Urinary bladder (tissue), 3 donors: ENCODE measurements at regions not wholly inside any gene's neighbourhood (a gene's known extent, or its start where the extent isn't known, plus 50 kb on each side); places are given as distances from the start of the nearest gene placed in this dataset.
A peak's percentile ranks its signal among the peaks of the same experiment; 100 is the strongest.

Experiments used
- DNase-seq: peaks from one replicate; pipeline ENCODE4 v3.0.0-alpha.2; 2015; ENCODE audit errors: extremely low spot score
- H3K27ac ChIP-seq: one replicate; pipeline ENCODE4 v1.5.1; 2013; ENCODE audit warnings: low read depth, mild to moderate bottlenecking, moderate library complexity
- H3K36me3 ChIP-seq: one replicate; pipeline ENCODE4 v1.6.1; 2013; ENCODE audit warnings: mild to moderate bottlenecking, moderate library complexity; ENCODE audit not compliant: insufficient read depth
- H3K4me1 ChIP-seq: one replicate; pipeline ENCODE4 v1.6.1; 2013; ENCODE audit warnings: mild to moderate bottlenecking, moderate library complexity; ENCODE audit not compliant: insufficient read depth
- H3K4me3 ChIP-seq: one replicate; pipeline ENCODE4 v1.5.1; 2013; ENCODE audit warnings: low read depth, low read length
- WGBS: extraction: QIAGEN DNeasy Blood & Tissue Kit; methylation state at CpG from one replicate; pipeline ENCODE4 v1.1.7; 2013; 5-methylcytosine and 5-hydroxymethylcytosine counted together
- donor health status: healthy with polysubstance abuse.
- donor health status: healthy.

- no peak overlapping the region for H3K27ac ChIP-seq
- no peak overlapping the region for H3K4me3 ChIP-seq
- WGBS, result 86% methylated on average over 5 of the region's 5 CpGs
- H3K36me3 ChIP-seq, result no peaks in the 10 kb centered on the region
- no peak for DNase-seq
- no peaks in the 10 kb centered on the region for H3K4me1 ChIP-seq
These were observed 108.6 kb downstream of the EMX2 start for GRCh38 chr10:117651121-117651520.

- 80% methylated on average over 3 of the region's 3 CpGs for WGBS
- no peak overlapping the region for H3K4me3 ChIP-seq
- H3K27ac ChIP-seq, result no peak overlapping the region
- H3K36me3 ChIP-seq, result no peaks in the 10 kb centered on the region
- no peak for DNase-seq
- H3K4me1 ChIP-seq, result no peaks in the 10 kb centered on the region
These were observed 110.0 kb downstream of the EMX2 start for GRCh38 chr10:117652228-117653169.

- Histone ChIP-seq H3K4me1 (no peaks in the 10 kb centered on the region), H3K36me3 (no peaks in the 10 kb centered on the region), H3K27ac (no peak overlapping the region), H3K4me3 (no peak overlapping the region)
- peak; percentile 39 for DNase-seq
These were observed 110.6 kb downstream of the EMX2 start for GRCh38 chr10:117653170-117653515.

- no peaks in the 10 kb centered on the region for H3K4me1 ChIP-seq
- H3K27ac ChIP-seq, result no peak overlapping the region
- no peak for DNase-seq
- no peak overlapping the region for H3K4me3 ChIP-seq
- no peaks in the 10 kb centered on the region for H3K36me3 ChIP-seq
These were observed 111.6 kb downstream of the EMX2 start for GRCh38 chr10:117654105-117654504.

- H3K4me1 ChIP-seq, result no peaks in the 10 kb centered on the region
- WGBS, result 81% methylated on average over 7 of the region's 7 CpGs
- no peak for DNase-seq
- no peak overlapping the region for H3K4me3 ChIP-seq
- H3K27ac ChIP-seq, result no peak overlapping the region
- no peaks in the 10 kb centered on the region for H3K36me3 ChIP-seq
These were observed 114.1 kb downstream of the EMX2 start for GRCh38 chr10:117656385-117657367.

GRCh38 chr10:117661316-117661715 is 118.8 kb downstream of the EMX2 start:
- H3K4me3 ChIP-seq, result no peak overlapping the region

GRCh38 chr10:117662126-117662525 is 119.6 kb downstream of the EMX2 start:
- Histone ChIP-seq H3K27ac (no peak overlapping the region), H3K36me3 (no peaks in the 10 kb centered on the region), H3K4me3 (no peak overlapping the region), H3K4me1 (no peaks in the 10 kb centered on the region)
- WGBS, result 71% methylated on average over 2 of the region's 2 CpGs
- DNase-seq, result no peak

More at GRCh38 chr10:117661316-117661715, 118.8 kb downstream of the EMX2 start:
- no peaks in the 10 kb centered on the region for H3K4me1 ChIP-seq
- H3K36me3 ChIP-seq, result no peaks in the 10 kb centered on the region
- H3K27ac ChIP-seq, result no peak overlapping the region
- 95% methylated on average over 2 of the region's 2 CpGs for WGBS
- DNase-seq, result no peak

- no peak overlapping the region for H3K27ac ChIP-seq
- DNase-seq, result no peak
These were observed 120.4 kb downstream of the EMX2 start for GRCh38 chr10:117662751-117663540.

GRCh38 chr10:117663750-117664149 is 121.2 kb downstream of the EMX2 start:
- Histone ChIP-seq H3K36me3 (no peaks in the 10 kb centered on the region), H3K27ac (no peak overlapping the region), H3K4me1 (no peaks in the 10 kb centered on the region), H3K4me3 (no peak overlapping the region)
- DNase-seq, result no peak
- 9% methylated on average over 2 of the region's 2 CpGs for WGBS

More at GRCh38 chr10:117662751-117663540, 120.4 kb downstream of the EMX2 start:
- Histone ChIP-seq H3K36me3 (no peaks in the 10 kb centered on the region), H3K4me1 (no peaks in the 10 kb centered on the region), H3K4me3 (no peak overlapping the region)
- 90% methylated on average over 7 of the region's 7 CpGs for WGBS

- WGBS, result 68% methylated on average over 5 of the region's 5 CpGs
- no peak overlapping the region for H3K4me3 ChIP-seq
These were observed 121.7 kb downstream of the EMX2 start for GRCh38 chr10:117664288-117664687.

GRCh38 chr10:117666166-117666565 is 123.6 kb downstream of the EMX2 start:
- DNase-seq, result no peak
- WGBS, result 27% methylated on average over 5 of the region's 5 CpGs
- Histone ChIP-seq H3K27ac (no peak overlapping the region), H3K4me1 (no peaks in the 10 kb centered on the region), H3K4me3 (no peak overlapping the region), H3K36me3 (no peaks in the 10 kb centered on the region)

More at GRCh38 chr10:117664288-117664687, 121.7 kb downstream of the EMX2 start:
- H3K36me3 ChIP-seq, result no peaks in the 10 kb centered on the region
- no peak for DNase-seq
- no peaks in the 10 kb centered on the region for H3K4me1 ChIP-seq
- no peak overlapping the region for H3K27ac ChIP-seq

- DNase-seq, result no peak
- WGBS, result 83% methylated on average over 2 of the region's 2 CpGs
- H3K4me3 ChIP-seq, result no peak overlapping the region
- no peak overlapping the region for H3K27ac ChIP-seq
- no peaks in the 10 kb centered on the region for H3K4me1 ChIP-seq
- no peaks in the 10 kb centered on the region for H3K36me3 ChIP-seq
These were observed 124.4 kb downstream of the EMX2 start for GRCh38 chr10:117666965-117667364.

- DNase-seq, result no peak
- Histone ChIP-seq H3K36me3 (no peaks in the 10 kb centered on the region), H3K4me3 (no peak overlapping the region), H3K27ac (no peak overlapping the region), H3K4me1 (no peaks in the 10 kb centered on the region)
- 79% methylated on average over 6 of the region's 6 CpGs for WGBS
These were observed 125.3 kb downstream of the EMX2 start for GRCh38 chr10:117667831-117668230.
